ENCODE measurements at regions not wholly inside any gene's neighbourhood (a gene's known extent, or its start where the extent isn't known, plus 50 kb on each side); places are given as distances from the start of the nearest gene placed in this dataset.
"Not testable (repeated sequence)": the region's sequence is repeated elsewhere in the genome, so short reads cannot be mapped to it uniquely, and the experiment has no call there.

DNA sequence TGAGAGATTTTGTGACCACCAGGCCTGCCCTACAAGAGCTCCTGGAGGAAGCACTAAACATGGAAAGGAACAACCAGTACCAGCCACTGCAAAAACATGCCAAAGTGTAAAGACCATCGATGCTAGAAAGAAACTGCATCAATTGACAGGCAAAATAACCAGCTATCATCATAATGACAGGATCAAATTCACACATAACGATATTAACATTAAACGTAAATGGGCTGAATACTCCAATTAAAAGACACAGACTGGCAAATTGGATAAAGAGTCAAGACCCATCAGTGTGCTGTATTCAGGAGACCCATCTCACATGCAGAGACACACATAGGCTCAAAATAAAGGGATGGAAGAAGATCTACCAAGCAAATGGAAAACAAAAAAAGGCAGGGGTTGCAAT is 182.4 kb downstream of the PRELID2 start:
- DNase-seq, result not testable (repeated sequence)

DNA sequence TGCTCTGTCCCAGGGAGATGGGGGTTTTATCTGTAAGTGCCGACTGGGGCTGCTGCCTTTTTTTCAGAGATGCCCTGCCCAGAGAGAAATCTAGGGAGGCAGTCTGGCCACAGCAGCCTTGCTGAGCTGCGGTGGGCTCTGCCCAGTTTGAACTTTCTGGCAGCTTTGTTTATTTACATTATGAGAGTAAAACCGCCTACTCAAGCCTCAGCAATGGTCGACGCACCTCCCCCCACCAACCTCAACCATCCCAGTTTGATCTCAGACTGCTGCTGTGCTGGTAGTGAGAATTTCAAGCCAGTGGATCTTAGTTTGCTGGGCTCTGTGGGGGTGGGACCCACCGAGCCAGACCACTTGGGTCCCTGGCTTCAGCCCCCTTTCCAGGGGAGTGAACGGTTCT is 188.0 kb downstream of the PRELID2 start:
- not testable (repeated sequence) for DNase-seq

DNA sequence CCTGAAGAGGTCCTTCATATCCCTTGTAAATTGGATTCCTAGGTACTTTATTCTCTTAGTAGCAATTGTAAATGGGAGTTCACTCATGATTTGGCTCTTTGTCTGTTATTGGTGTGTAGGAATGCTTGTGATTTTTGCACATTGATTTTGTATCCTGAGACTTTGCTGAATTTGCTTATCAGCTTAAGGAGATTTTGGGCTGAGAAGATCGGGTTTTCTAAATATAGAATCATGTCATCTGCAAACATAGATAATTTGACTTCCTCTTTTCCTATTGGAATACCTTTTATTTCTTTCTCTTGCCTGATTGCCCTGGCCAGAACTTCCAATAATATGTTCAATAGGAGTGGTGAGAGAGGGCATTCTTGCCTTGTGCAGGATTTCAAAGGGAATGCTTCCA is 191.9 kb downstream of the PRELID2 start:
- DNase-seq, result not testable (repeated sequence)

DNA sequence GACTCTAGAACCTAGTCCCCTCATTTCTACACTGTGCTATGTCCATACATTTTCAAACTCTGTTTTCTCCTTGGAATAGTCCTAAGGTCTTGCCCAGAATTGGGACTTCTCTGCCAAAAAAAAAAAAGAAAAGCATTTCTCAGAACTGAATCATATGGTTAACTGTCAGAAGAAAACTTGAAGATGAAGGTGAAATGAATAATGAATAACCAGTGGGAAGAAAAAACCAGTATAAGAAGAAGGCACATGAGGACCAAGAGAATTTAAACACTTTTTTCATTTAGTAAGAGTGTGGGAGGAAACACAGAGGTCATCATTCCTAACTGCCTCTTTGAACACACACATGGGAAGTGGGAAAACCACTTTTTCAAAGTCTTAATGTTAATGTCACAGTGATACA is 197.7 kb downstream of the PRELID2 start:
- no peak for DNase-seq

DNA sequence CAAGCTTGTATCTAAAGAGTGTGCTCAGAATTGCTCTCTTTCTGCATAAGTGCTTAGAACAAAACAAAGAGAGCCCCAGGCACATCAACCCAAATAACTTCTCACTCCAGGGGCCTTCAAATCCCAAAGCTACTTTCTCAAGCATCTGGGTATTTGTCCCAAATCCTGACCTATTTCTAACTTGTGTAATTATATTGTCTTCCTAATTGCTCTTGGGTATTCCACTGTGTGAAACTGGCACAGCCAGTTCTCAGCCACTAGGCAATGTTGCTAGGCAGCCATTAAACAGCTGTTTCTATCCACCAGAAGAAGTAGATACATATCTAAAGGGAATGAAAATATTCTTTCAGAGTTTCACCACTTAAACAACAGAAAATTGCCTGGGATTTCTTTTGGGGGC is 198.8 kb downstream of the PRELID2 start:
- no peak for DNase-seq

DNA sequence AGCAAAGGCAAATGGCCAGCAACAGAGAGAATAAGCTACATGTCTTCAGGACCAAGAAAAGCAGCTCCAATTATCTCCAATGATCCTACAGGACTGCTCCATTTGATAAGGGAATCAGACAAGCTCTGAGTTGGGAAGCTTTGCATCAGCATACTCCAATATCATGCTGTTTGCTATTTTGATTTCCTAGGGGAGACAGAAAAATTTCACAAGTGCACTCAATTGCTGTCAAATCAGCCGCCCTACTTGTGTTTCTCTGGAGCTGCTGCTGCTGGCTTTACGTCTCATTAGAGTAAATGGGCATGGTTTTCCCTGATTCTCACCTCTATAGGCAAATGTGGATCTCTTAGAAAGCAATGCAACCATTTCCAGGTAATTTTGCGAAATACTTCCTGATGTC is 201.7 kb downstream of the PRELID2 start:
- no peak for DNase-seq

DNA sequence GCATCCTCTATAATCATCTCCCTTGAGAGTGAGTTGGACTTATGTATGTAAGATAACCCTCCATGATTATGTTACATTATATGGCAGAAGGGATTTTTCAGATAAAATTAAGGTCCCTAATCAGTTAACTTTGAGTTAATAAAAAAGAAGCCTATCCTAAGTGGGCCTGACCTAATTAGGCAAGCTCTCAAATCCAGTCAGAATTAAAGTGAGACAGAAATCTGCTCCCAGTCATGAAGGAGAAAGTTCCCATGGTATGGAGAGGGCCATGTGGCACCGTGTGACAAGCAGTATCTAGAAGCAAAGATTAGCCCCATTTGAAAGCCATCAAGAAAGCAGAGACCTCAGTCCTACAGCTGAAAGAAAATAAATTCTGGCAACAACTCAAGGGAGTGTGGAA is 202.4 kb downstream of the PRELID2 start:
- no peak for DNase-seq

DNA sequence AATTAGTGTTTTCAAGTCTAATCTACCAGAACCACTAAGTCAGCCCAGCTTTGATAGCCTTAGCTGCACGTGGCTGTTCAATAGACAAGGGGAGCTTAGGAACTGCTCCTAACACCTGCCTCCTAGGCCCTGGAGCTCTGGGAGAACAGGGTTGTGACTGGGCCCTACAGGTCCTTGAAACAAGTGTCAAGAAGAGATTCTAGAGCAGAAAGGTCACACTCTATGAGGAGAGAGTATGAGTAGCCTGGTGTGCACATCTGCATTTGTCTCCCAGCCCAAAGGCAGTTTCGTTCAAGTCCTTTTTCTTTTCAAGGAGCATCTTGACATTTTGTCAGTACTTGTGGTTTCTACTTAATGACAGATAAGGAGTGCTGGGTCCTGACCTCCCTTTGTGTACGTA is 206.1 kb downstream of the PRELID2 start:
- no peak for DNase-seq

DNA sequence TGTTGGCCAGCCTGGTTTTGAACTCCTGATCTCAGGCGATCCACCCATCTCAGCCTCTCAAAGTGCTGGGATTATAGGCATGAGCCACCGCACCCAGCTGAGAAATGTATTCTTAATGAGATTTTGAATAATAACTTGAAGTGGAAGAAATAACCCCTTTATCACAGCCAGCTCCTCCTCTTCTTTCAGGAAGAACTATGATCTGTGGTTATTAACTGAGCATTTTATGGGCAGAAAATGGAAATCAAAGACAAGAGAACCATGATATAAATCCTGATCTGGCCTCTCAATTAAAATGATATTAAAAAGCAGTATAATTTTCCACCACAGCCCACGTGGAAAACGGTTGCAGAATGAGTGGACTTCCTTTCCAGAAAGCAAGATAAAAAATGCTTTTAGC is 206.6 kb downstream of the PRELID2 start:
- DNase-seq, result no peak

DNA sequence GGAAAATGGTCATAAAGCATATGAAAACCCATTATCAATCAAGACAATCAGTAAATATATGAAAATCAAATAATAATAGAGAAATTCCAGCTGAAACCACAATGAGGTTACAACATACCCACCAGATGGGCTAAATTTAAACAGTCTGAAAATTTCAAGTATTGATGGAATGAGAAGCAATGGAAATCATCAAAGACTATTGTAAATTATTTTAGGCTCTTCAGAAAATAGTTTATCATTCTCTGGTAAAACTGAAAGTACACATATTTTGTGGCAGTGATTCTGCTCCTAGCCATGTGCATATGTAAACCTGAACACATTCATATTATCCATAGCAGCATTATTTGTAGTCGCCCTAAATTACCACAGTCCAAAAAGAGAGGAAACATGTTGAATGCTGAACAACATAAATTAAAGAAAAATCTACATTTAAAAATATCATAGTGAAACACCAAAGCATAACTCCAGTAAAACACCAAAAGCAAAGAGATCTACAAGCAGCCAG is 215.3 kb downstream of the PRELID2 start:
- DNase-seq, result no peak

DNA sequence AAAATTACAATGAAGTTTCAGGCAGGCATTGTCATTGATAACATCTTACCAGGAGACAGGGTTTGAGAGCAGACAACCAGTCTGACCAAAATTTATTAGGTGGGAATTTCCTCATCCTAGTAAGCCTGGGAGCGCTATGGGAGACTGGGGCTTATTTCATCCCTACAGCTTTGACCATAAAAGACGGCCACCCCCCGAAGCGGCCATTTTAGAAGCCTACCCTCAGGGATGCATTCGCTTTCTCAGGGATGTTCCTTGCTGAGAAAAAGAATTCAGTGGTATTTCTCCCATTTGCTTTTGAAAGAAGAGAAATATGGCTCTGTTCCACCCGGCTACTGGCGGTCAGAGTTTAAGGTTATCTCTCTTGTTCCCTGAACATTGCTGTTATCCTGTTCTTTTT is 218.4 kb downstream of the PRELID2 start:
- not testable (repeated sequence) for DNase-seq

DNA sequence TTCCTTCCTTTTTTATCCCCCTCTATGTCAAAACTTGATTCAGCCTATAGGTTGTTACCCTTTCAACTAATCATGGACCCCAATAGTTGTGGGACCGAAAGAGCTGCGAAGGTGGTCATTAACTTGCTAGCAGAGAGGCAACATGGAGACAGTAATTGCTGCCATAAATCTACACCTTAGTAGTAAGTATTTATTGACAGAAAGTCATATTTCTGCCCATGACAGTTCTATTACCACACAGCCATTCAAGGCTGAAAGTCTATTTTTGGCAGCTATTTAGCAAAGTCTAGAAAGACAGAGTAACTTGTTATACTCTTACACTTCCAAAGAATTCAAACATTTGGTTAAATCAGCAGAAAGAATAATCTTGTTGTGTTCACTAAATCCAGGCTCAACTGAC is 236.2 kb downstream of the PRELID2 start:
- DNase-seq, result no peak

DNA sequence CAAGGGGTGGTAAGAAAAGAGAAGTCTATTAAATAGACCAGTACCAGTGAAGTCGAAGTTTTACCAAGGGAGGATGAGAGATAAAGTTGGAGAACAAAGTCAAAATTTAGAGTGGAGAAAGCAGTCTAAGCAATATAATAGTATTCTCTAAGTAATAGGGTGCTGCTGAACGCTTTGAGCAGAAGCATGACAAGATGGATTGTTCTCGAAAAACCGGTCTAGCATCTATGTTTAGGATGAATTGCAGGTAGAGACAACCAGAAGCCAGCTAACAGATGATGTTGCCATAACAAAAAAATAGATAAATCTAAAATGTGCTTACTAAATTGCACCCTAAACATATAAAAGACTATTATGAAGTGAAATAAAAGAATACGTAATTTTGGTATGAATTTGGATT is 237.0 kb downstream of the PRELID2 start:
- no peak for DNase-seq

DNA sequence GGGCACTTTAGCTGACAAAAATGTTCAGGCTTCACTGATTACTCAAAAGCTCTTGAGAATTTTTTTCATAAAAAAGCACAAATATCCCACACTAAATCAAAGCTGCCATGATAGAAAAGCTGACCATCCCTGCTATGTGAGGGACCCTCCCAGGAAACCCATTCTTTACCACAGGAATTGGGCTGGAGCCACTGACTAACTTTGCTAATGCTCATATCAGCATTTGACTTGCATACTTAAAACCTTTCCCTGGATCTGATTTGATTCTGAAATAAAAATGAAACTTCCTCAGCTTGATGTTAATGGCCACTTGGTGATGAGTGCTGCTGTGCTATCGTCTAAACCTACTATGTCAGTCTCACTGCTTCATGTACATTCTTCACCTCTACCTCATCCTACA is 243.6 kb downstream of the PRELID2 start:
- no peak for DNase-seq

DNA sequence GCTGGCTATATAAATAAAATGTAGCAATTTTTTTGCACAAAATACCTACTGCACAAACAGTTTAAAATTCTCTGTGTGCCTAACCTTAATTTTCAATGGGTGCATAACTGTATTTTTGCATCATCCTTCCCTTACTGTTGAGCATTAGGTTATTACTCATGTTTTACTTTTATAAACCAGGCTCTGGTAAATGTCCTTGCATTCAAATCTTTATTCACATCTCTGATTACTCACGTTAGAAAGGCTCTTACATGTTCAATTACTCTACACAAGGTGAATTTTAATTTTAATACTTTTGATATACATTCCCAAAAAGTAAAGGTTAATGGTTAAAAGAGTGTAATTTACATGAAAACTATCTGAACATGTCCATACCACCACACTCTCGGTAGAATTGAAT is 246.1 kb downstream of the PRELID2 start:
- DNase-seq, result no peak

DNA sequence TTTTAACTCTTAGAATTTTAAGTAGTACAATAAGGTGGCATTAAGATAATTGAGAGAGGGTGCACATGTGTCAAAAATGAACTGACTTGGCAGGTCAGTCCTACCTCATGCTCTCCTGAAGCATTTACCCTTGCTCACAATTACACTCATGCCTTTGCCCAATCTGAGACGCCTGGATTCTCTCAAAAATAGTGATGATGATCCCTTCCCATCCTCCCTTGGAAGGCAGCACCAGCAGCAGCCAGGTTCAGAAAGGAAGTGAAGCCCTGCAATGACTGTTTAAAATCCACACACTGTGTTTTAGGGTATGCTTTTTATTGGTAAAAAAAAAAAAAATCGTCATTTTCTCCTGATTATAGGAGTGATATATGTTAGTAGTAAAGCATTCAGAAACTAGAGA is 246.6 kb downstream of the PRELID2 start:
- no peak for DNase-seq

DNA sequence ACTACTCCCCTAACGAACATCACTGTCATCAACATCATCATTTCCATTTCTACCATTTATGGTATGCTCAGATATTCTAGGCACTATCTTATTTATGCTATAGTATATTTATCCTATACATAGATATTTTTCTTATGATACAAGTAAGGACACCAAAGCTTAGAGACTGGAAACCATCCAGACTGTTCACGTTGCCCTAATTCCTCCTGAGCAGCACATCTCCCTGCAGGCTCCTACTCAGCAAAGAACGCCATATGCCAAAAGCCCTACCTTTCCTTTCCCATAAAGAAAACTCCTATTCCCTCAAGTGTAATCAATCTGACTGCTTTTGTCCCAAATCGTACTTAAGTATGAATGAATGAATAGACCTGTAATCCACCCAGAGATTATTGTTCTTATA is 247.0 kb downstream of the PRELID2 start:
- DNase-seq, result no peak

DNA sequence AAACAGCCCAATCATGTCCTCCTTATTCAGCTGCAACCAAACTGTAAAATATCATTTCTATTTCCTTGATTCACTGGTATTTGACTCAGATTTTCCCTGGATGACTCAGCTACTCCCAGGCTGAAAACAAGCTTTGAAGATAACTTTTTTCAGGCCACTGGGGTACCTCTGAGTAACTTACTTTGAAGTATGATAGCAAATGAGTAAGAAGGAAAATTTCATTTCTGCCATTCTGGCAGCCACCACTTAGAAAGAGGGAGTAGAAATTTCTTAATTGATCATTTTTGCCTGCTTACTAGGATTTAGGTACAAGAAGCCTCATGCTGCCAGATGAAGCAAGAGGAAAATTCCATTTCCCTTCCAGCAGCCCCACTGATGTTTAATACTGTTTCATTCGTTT is 247.4 kb downstream of the PRELID2 start:
- DNase-seq, result no peak

DNA sequence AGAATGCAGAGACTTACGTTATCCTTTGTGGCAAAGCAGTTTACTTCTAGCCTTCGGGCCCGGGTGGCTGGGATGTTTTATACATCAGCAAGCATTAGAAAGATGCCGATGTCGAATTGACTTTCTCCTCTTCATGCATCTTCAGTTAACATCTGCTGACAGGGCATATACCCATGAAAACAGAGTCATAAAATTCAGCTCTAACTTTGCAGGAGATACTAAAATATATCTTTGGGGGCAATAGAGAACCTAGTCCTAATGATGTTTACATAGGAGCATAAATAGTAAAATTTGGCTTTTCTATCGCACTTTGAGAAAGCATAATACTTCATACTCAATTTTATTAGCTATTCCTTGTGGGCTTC is 247.9 kb downstream of the PRELID2 start:
- no peak for DNase-seq

DNA sequence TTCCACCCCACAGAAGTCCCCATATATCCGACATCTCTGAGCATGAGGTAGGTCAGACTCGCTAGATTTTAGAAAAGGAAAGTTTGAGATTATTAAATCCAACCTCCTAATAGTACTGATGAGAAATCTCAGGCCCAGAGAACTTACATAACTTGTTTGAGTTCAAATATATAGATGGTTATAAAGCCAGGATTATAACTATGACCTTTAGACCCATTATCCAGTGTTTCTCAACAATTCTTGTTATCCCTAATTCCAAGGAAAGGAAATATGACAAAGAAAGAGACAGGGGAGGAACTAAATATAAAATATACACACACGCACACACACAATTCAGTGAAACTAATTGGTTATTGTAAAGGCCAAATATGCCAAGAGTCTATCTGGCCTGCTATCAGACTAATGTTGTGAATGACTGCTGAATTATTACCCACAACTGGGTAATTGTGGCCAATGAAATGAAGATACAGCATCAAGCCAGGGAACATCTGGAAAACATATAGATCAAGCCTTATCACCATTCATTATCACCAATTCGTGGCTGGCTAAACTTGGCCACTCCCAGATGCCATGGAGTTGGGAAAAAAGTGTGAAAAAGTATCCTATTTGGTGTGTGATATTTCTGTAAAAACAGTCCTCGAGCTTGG is 248.4 kb downstream of the PRELID2 start:
- DNase-seq, result no peak

DNA sequence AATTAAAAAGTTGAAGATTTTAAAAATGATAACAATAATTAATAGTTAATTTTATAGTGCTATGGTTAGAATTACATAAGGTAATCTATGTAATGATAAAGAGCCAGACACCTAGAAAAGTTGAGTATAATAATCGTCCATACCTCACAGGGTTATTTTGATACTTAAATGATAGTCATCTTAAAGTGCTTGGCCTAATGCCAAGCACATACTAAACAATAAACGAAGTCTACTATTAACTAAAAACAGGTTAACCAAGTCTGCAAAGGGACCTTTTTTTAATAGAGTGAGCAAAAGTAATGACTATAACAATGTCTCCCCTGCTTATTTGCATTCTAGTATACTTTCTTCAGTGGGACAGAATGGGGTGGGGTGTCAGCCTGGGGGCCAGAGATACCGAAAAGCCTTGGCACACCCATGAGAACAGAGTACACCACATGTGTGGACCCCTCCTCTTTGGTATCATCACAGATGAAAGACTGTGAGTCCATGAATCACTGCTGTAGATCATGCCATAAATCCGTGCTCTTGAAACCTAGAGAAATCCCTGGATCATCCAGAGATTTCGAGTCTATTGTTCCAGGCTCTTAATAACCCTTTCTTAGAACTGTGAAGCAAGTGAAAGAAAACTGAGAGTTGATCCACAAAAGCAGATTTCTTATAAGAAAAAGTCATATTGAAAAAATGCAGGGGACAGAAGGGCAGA is 249.5 kb downstream of the PRELID2 start:
- DNase-seq, result no peak

DNA sequence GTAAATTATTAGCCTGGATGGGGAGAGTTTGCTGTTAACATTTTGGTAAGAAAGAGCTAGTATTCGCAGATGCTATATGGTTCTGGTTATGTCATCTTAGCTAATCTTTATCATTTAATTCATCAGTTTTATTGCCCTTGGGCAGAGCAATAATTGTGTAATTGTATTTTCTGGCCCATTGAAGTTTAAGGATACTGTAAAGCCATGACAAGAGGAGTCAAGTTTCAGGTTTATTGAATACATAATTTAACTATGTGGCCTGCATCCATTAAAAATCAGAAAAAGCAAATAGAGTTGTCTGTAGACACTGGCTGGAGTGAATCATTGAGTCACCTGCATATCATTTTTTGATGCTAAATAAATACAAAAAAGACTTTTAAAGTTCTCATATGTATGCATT is 255.8 kb downstream of the PRELID2 start:
- DNase-seq, result no peak

DNA sequence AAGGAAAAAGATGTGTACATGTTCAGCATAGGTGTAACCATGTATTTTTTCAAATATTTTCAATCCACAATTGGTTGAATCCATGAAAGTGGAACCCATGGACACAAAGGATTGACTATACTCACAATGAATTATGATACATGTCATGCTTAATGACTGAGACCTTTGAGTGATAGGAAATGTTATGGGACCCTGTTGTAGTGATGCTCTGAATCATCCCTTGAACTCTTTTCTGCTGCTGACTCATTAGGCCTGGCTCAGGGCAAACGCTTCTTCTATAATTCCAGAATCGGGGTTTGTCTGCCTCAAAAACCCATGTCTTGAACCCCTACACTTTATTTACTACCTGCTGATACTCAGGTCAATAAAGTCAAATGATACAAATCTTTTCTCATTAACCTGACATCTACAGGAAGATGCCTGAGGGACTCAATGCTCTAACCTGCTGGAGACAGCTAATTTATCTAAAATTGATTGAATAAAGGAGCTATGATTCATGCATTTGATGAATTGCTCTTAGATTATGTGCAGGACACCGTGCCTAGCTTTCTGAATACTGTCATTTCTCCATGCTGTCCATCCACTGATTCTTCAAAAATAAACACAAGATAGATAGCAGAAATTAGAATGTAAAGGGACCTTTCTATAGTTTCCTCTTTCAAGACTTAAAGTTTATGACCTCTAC is 260.1 kb downstream of the PRELID2 start:
- no peak for DNase-seq

DNA sequence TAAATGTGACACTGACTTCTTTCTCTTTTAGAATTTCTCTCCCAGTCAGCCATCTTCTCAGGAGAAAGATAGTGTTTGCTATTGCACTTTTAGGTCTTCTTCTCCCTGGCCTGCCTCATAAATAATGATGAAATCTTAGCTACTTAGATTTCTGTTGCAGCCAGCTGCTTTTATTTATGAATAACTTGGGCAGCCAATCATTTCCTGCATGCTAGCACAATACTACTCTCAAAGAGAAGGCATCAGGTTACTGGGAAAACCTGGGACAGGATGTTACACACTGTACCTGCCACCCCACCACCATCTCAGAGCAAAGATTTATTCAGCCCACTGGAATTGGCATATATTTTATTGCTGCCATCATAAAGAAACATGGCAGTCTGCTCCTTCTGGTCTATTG is 266.6 kb downstream of the PRELID2 start:
- DNase-seq, result no peak

Data from right kidney (tissue), 1 donor.